CD8-positive, alpha-beta memory T cell (primary cell): ENCODE measurements at regions not wholly inside any gene's neighbourhood (a gene's known extent, or its start where the extent isn't known, plus 50 kb on each side); places are given as distances from the start of the nearest gene placed in this dataset.

ENCODE experiments used
- CTCF ChIA-PET: fragments of 350-600 bp; sonication (Branson Sonifier 250); formaldehyde crosslinking; loops from one replicate; lab custom pipeline; 2021; ENCODE audit warnings: antibody characterized with exemption; lab: Charles Lee
- POLR2A ChIA-PET: fragments of 350-600 bp; sonication (Branson Sonifier 250); formaldehyde crosslinking; loops from one replicate; lab custom pipeline; 2021; ENCODE audit warnings: antibody characterized with exemption; lab: Charles Lee
- DNase-seq, 5 donors: peaks; one replicate each; pipeline versions ENCODE4 v3.0.0 to v3.0.0-alpha.2; 2020 to 2022; ENCODE audit warnings: mixed read lengths in 1 of 5
- H3K27ac ChIP-seq: one replicate; pipeline ENCODE4 v1.7.0; 2013; ENCODE audit warnings: low read depth, mild to moderate bottlenecking, low read length, moderate library complexity
- H3K27me3 ChIP-seq: 2 replicates; pipeline ENCODE4 v1.7.0; 2013; ENCODE audit warnings: low read length, mild to moderate bottlenecking; ENCODE audit not compliant: insufficient read depth, poor library complexity, severe bottlenecking
- H3K36me3 ChIP-seq: 2 replicates; pipeline ENCODE4 v1.7.0; 2013; ENCODE audit warnings: mild to moderate bottlenecking, low read length, moderate library complexity; ENCODE audit not compliant: insufficient read depth
- H3K4me1 ChIP-seq: 2 replicates; pipeline ENCODE4 v1.7.0; 2013; ENCODE audit warnings: mild to moderate bottlenecking, low read length, moderate library complexity; ENCODE audit not compliant: insufficient read depth
- H3K4me3 ChIP-seq: 2 replicates; pipeline ENCODE4 v1.7.0; 2013; ENCODE audit warnings: mild to moderate bottlenecking, low read length
- H3K9me3 ChIP-seq: 2 replicates; pipeline ENCODE4 v1.7.0; 2013; ENCODE audit warnings: mild to moderate bottlenecking, low read length
- H3K27ac Mint-ChIP-seq, 8 donors: one replicate each; pipeline ENCODE4 v1.8.0; 2020 to 2021; ENCODE audit warnings: mixed read lengths in 8 of 8, mild to moderate bottlenecking in 6 of 8, inconsistent platforms in 3 of 8, moderate library complexity in 3 of 8
- H3K27me3 Mint-ChIP-seq, 2 donors: one replicate each; pipeline ENCODE4 v1.8.0; 2020 to 2021; ENCODE audit warnings: mixed read lengths in 2 of 2, mild to moderate bottlenecking in 1 of 2, moderate library complexity in 1 of 2
- H3K36me3 Mint-ChIP-seq, 3 donors: one replicate each; pipeline ENCODE4 v1.8.0; 2020 to 2021; ENCODE audit warnings: mixed read lengths in 3 of 3, inconsistent platforms in 1 of 3, mild to moderate bottlenecking in 1 of 3
- H3K4me1 Mint-ChIP-seq, 3 donors: one replicate each; pipeline ENCODE4 v1.8.0; 2020 to 2021; ENCODE audit warnings: mixed read lengths in 3 of 3, inconsistent platforms in 1 of 3, mild to moderate bottlenecking in 1 of 3
- H3K4me3 Mint-ChIP-seq, 7 donors: one replicate each; pipeline ENCODE4 v1.8.0; 2020 to 2021; ENCODE audit warnings: mixed read lengths in 7 of 7, mild to moderate bottlenecking in 6 of 7, moderate library complexity in 4 of 7, inconsistent platforms in 2 of 7
- H3K9me3 Mint-ChIP-seq, 5 donors: one replicate each; pipeline ENCODE4 v1.8.0; 2020 to 2022; ENCODE audit warnings: mixed read lengths in 5 of 5, mild to moderate bottlenecking in 3 of 5, moderate library complexity in 2 of 5, inconsistent platforms in 1 of 5

DNA sequence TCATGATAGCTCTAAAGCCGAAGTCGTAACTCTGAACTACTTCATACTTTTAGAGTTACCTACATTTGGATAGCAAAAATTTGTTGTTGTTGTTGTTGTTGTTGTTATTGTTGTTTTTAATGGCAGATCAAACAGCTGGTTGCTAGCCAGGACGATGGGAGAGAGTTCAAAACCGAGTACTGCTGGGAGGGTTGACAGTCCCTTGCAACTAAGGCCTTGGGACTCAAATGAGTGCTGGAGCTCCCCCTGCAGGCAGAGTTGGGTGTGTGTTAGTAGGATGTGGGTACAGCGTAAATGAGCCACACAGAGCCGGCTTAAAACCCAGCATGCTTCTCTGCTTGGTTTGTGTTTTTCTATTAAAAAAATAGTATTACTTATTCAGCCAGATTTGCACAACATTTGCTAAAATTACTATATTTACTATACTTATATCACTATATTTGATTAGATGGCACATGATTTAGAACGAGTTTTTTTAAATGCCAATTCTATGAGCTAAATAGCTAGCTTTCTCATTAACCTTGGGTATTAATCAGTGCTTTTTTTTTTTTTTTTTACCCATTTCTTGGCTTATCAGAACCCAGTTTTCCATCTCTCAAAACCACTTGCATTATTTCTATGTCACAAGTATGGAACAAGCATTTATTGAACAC lies 129.2 kb upstream of the SYT6 start:
- ChIA-PET POLR2A (no interaction called here), CTCF (interaction anchor here (0.7 to 2.0 kb wide), 20 partner anchors 8 to 1140 kb away, joined by 3 to 34 read pairs (median 4); partner anchors contain the start of gene HIPK1)
- Histone ChIP-seq H3K27me3 (no peaks in the 10 kb centered on the region), H3K9me3 (no peaks in the 10 kb centered on the region), H3K36me3 (no peaks in the 10 kb centered on the region), H3K4me1 (no peaks in the 10 kb centered on the region), H3K27ac (no peak overlapping the region), H3K4me3 (no peak overlapping the region)
- Mint-ChIP-seq H3K36me3 (no peaks in the 10 kb centered on the region), H3K4me3 (no peak overlapping the region), H3K27ac (no peak overlapping the region), H3K27me3 (no peaks in the 10 kb centered on the region), H3K9me3 (no peaks in the 10 kb centered on the region), H3K4me1 (peaks cover 11 to 17% (median 11%) of the 10 kb centered on the region in 3 donors)
- DNase-seq: peak; percentile 71 to 84 (median 75)

DNA sequence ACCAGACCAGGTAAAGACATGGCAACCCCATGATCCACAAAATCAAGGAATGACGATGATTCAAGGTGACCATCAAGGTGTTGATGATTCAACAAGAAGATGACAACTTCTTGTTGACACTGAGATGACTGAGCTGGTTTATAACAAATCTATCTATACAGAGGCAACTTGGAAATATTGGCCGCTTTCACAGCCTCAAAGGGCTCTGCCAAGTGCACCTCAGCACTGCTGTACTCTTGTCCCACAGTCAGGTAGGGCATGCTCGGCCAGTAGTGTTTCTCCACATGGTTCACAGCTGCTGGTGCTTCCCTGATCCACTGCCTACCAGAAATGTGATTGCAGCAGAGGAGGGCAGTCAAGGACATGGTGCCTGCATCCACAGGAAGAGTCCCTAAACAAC lies 125.2 kb upstream of the SYT6 start:
- H3K36me3 Mint-ChIP-seq: no peaks in the 10 kb centered on the region

DNA sequence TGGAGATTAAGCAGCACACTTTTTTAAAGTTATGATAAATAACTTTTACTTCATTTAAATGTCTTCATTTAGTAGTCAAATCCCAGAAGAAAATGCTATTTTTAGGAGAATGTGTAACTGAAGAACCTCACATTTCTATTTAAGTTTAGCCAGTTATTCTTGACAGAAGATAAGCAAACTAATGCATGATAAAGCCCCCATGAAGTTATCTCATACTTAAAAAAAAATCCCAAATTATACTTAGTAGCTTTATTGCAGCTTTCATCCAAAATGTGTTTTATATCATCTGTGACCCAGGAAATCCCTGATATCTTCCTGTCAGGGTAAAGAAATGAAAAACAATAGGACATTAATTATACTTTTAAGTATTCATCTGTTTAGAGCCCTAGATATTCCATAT lies 124.8 kb upstream of the SYT6 start:
- no peaks in the 10 kb centered on the region for H3K36me3 Mint-ChIP-seq
- Histone ChIP-seq H3K27me3 (no peaks in the 10 kb centered on the region), H3K9me3 (no peaks in the 10 kb centered on the region), H3K36me3 (no peaks in the 10 kb centered on the region), H3K4me3 (no peak overlapping the region), H3K4me1 (no peaks in the 10 kb centered on the region), H3K27ac (no peak overlapping the region)
- H3K4me3 Mint-ChIP-seq: no peak overlapping the region
- H3K27me3 Mint-ChIP-seq: peaks cover 8 to 18% of the 10 kb centered on the region in 2 donors
- POLR2A ChIA-PET: no interaction called here
- H3K4me1 Mint-ChIP-seq: peaks cover 5 to 8% (median 5%) of the 10 kb centered on the region in 3 donors
- CTCF ChIA-PET: no interaction called here
- no peak for DNase-seq
- H3K27ac Mint-ChIP-seq: no peak overlapping the region
- no peaks in the 10 kb centered on the region for H3K9me3 Mint-ChIP-seq

More for the DNA sequence above, 125.2 kb upstream of the SYT6 start:
- CTCF ChIA-PET: no interaction called here
- no peaks in the 10 kb centered on the region for H3K9me3 ChIP-seq
- DNase-seq: no peak
- no peaks in the 10 kb centered on the region for H3K9me3 Mint-ChIP-seq
- H3K4me1 ChIP-seq: no peaks in the 10 kb centered on the region
- no peak overlapping the region for H3K4me3 Mint-ChIP-seq
- no peak overlapping the region for H3K27ac Mint-ChIP-seq
- no peak overlapping the region for H3K4me3 ChIP-seq
- POLR2A ChIA-PET: no interaction called here
- H3K27me3 Mint-ChIP-seq: peaks cover 8 to 18% of the 10 kb centered on the region in 2 donors
- no peaks in the 10 kb centered on the region for H3K27me3 ChIP-seq
- H3K27ac ChIP-seq: no peak overlapping the region
- no peaks in the 10 kb centered on the region for H3K36me3 ChIP-seq
- H3K4me1 Mint-ChIP-seq: peaks cover 5 to 8% (median 5%) of the 10 kb centered on the region in 3 donors

DNA sequence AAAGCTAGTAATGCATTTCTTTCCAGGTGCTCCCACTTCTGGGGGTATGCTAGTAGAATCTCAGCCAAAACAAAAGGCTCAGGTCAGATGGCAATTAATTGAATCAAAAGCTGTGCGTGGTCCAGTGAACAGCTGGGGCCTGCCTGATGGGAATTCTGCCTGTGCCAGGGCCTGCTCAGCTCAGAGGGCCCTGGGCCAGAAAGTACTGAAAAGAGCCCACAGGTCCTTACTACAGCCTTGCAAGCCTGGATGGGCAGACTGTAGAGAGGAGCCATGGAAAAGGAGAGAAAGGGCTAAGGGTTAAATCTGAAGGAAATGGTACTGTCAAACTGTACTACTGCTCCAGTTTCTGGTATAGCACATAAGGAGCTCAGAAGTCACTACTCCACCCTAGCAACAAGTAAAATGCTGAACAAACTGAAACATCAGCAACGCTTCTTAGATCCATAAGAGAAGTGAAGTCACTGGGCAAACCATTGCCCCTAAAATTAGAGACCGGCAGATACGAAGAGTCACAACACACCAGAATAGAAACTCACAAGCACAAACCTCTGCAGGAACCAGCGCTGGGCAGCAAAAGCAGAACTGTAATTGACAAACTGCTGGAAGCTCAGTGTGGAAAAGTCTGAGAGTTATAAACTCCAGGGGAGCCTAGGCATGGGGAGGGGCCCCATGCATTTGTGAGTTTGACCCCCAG lies 121.1 kb upstream of the SYT6 start:
- POLR2A ChIA-PET: no interaction called here
- H3K9me3 ChIP-seq: no peaks in the 10 kb centered on the region
- H3K4me1 ChIP-seq: no peaks in the 10 kb centered on the region
- no peak overlapping the region for H3K4me3 ChIP-seq
- peaks cover 8 to 25% of the 10 kb centered on the region in 2 donors for H3K27me3 Mint-ChIP-seq
- no peak overlapping the region for H3K4me3 Mint-ChIP-seq
- no peaks in the 10 kb centered on the region for H3K9me3 Mint-ChIP-seq
- H3K4me1 Mint-ChIP-seq: peaks cover 2% of the 10 kb centered on the region in 3 donors
- CTCF ChIA-PET: interaction anchor here (1.0 kb wide), 1 partner anchor 8 kb away, joined by 3 read pairs; no protein-coding TSS in a partner anchor
- no peaks in the 10 kb centered on the region for H3K27me3 ChIP-seq
- H3K27ac Mint-ChIP-seq: no peak overlapping the region
- DNase-seq: no peak
- H3K36me3 Mint-ChIP-seq: no peaks in the 10 kb centered on the region
- no peak overlapping the region for H3K27ac ChIP-seq
- H3K36me3 ChIP-seq: no peaks in the 10 kb centered on the region

DNA sequence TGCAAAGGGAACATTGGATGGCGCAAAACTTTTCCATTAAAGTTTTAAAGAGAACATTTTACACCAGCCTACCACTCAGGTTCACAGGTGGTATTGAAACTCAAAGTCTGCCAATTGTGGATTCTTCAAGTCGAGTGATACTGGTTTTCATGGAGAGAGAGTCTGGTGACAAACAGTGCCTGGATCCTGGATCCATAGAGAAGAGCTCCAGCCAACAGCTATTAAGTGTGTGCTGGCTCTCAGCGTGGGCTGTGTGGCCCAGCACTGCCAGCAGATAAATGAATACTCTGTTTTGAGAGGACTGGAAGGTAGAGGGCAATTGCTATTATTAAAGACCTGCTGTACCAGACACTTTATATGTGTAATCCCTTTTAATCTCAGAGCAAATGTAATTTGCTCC lies 118.9 kb upstream of the SYT6 start:
- Mint-ChIP-seq H3K36me3 (no peaks in the 10 kb centered on the region), H3K4me3 (no peak overlapping the region), H3K27me3 (peaks cover 8 to 28% of the 10 kb centered on the region in 2 donors), H3K27ac (no peak overlapping the region), H3K4me1 (peaks cover 9 to 14% (median 10%) of the 10 kb centered on the region in 3 donors), H3K9me3 (no peaks in the 10 kb centered on the region)
- H3K9me3 ChIP-seq: no peaks in the 10 kb centered on the region
- no peak for DNase-seq
- no peaks in the 10 kb centered on the region for H3K4me1 ChIP-seq
- H3K27me3 ChIP-seq: no peaks in the 10 kb centered on the region
- H3K27ac ChIP-seq: no peak overlapping the region
- ChIA-PET CTCF (interaction anchor here (6.0 kb wide), 1 partner anchor 10 kb away, joined by 34 read pairs; no protein-coding TSS in a partner anchor), POLR2A (no interaction called here)
- no peaks in the 10 kb centered on the region for H3K36me3 ChIP-seq
- H3K4me3 ChIP-seq: no peak overlapping the region

DNA sequence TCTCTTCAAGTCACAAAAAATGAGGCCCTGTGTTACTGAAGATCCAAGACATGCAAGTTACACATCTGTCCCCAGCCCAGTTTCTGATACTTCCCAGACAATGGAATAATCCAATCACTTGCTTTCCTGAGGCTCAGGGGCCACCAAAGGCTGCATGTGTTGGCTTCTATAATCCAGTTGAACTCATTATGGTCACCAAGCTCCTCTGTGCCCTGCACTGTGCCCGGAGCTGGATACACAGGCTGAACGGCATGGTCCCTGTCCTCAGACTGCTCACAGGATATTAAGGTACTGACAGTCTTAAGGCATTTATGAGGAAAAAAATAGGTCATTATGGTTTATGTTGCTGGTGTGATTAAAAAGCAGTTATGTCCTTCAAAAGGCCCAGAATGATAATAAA lies 117.0 kb upstream of the SYT6 start:
- no peak for DNase-seq
- no peaks in the 10 kb centered on the region for H3K9me3 ChIP-seq
- H3K4me1 Mint-ChIP-seq: peaks cover 9 to 14% (median 10%) of the 10 kb centered on the region in 3 donors
- H3K27ac ChIP-seq: no peak overlapping the region
- peak overlapping the region in 1 of 8 donors; percentile 52 for H3K27ac Mint-ChIP-seq
- POLR2A ChIA-PET: no interaction called here
- no peaks in the 10 kb centered on the region for H3K36me3 ChIP-seq
- H3K27me3 Mint-ChIP-seq: peaks cover 10 to 43% of the 10 kb centered on the region in 2 donors
- no peaks in the 10 kb centered on the region for H3K27me3 ChIP-seq
- no peak overlapping the region for H3K4me3 ChIP-seq
- CTCF ChIA-PET: interaction anchor here (6.0 kb wide), 1 partner anchor 12 kb away, joined by 34 read pairs; no protein-coding TSS in a partner anchor
- H3K4me3 Mint-ChIP-seq: no peak overlapping the region
- peaks cover 0 to 8% (median 0%) of the 10 kb centered on the region in 3 donors for H3K36me3 Mint-ChIP-seq
- no peaks in the 10 kb centered on the region for H3K9me3 Mint-ChIP-seq
- H3K4me1 ChIP-seq: no peaks in the 10 kb centered on the region

DNA sequence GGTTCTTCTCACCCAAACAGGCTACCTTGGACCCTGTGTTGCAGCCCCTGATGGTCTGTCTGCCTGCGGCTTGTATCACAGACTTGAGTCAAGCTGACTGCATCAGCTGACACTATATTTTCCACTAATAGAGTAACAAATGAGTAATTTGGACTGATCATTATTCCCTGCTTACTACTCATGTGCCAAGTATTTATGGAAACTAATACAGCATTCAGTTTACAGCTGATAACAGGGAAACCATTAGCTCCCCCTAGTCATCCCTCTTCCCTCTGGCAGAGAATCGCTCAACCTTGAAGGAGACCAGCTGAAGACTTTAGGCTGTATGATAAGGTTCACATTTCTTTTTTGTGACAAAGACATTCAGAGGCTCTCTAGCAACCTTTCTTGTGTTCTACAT lies 116.6 kb upstream of the SYT6 start:
- Mint-ChIP-seq H3K36me3 (peaks cover 0 to 11% (median 0%) of the 10 kb centered on the region in 3 donors), H3K27ac (peak overlapping the region in 1 of 8 donors; percentile 26), H3K4me1 (peaks cover 10 to 14% (median 12%) of the 10 kb centered on the region in 3 donors), H3K4me3 (no peak overlapping the region), H3K9me3 (no peaks in the 10 kb centered on the region), H3K27me3 (peaks cover 8 to 43% of the 10 kb centered on the region in 2 donors)
- POLR2A ChIA-PET: no interaction called here
- Histone ChIP-seq H3K4me3 (no peak overlapping the region), H3K4me1 (no peaks in the 10 kb centered on the region), H3K36me3 (no peaks in the 10 kb centered on the region), H3K27ac (no peak overlapping the region), H3K9me3 (no peaks in the 10 kb centered on the region), H3K27me3 (no peaks in the 10 kb centered on the region)
- no peak for DNase-seq
- CTCF ChIA-PET: interaction anchor here (6.0 kb wide), 1 partner anchor 12 kb away, joined by 34 read pairs; no protein-coding TSS in a partner anchor

DNA sequence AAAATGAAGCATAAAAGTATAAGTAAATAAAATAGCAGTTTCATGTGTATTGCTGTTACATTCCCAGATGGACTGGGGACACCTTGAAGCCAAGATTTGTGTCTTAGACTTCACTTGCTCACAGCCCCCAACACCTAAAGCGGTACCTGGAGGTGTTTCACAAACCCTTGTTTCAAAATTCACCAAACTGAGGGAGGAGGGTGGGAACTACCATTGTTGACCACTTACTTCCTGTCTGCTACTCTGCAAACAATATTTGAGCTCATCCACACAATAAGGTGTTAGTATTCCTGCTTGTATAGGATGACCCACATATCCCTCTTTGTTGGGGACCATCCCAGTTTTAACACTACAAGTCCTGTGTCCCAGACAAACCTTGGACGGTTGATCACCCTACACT lies 115.9 kb upstream of the SYT6 start:
- H3K36me3 ChIP-seq: no peaks in the 10 kb centered on the region
- no peaks in the 10 kb centered on the region for H3K9me3 ChIP-seq
- no peaks in the 10 kb centered on the region for H3K27me3 ChIP-seq
- Mint-ChIP-seq H3K4me3 (peak overlapping the region in 1 of 7 donors; percentile 32), H3K27ac (no peak overlapping the region), H3K27me3 (peaks cover 8 to 42% of the 10 kb centered on the region in 2 donors), H3K36me3 (peaks cover 0 to 11% (median 0%) of the 10 kb centered on the region in 3 donors), H3K4me1 (peaks cover 10 to 14% (median 12%) of the 10 kb centered on the region in 3 donors), H3K9me3 (no peaks in the 10 kb centered on the region)
- no peak overlapping the region for H3K27ac ChIP-seq
- no peak for DNase-seq
- H3K4me1 ChIP-seq: no peaks in the 10 kb centered on the region
- CTCF ChIA-PET: interaction anchor here (6.0 kb wide), 1 partner anchor 13 kb away, joined by 34 read pairs; no protein-coding TSS in a partner anchor
- POLR2A ChIA-PET: no interaction called here
- H3K4me3 ChIP-seq: no peak overlapping the region
